ENCODE measurements at regions not wholly inside any gene's neighbourhood (a gene's known extent, or its start where the extent isn't known, plus 50 kb on each side); places are given as distances from the start of the nearest gene placed in this dataset.

GRCh38 chr1:182293119-182293589, 98.4 kb downstream of the GLUL start:
- DNase-seq (ENCODE audit: low read depth): no peak

GRCh38 chr1:182292193-182292741, 99.3 kb downstream of the GLUL start:
- no peak for DNase-seq (ENCODE audit: low read depth)

- DNase-seq (ENCODE audit: low read depth): no peak
Measured at GRCh38 chr1:182291584-182292192, 99.9 kb downstream of the GLUL start.

GRCh38 chr1:182288749-182289604, 102.6 kb downstream of the GLUL start:
- DNase-seq (ENCODE audit: low read depth): no peak

- no peak for DNase-seq (ENCODE audit: low read depth)
Measured at GRCh38 chr1:182286761-182287160, 104.8 kb downstream of the GLUL start.

GRCh38 chr1:182283746-182284544, 107.6 kb downstream of the GLUL start:
- DNase-seq (ENCODE audit: low read depth): no peak

GRCh38 chr1:182281541-182281940, 110.0 kb downstream of the GLUL start:
- DNase-seq (ENCODE audit: low read depth): no peak

- no peak for DNase-seq (ENCODE audit: low read depth)
Measured at GRCh38 chr1:182280504-182280900, 111.1 kb downstream of the GLUL start.

- no peak for DNase-seq (ENCODE audit: low read depth)
Measured at GRCh38 chr1:182279724-182280503, 111.7 kb downstream of the GLUL start.

- no peak for DNase-seq (ENCODE audit: low read depth)
Measured at GRCh38 chr1:182279302-182279701, 112.3 kb downstream of the GLUL start.

- no peak for DNase-seq (ENCODE audit: low read depth)
Measured at GRCh38 chr1:182278144-182279054, 113.2 kb downstream of the GLUL start.

GRCh38 chr1:182275271-182275670, 116.3 kb downstream of the GLUL start:
- DNase-seq (ENCODE audit: low read depth): no peak

- no peak for DNase-seq (ENCODE audit: low read depth)
Measured at GRCh38 chr1:182274618-182275017, 117.0 kb downstream of the GLUL start.

- DNase-seq (ENCODE audit: low read depth): no peak
Measured at GRCh38 chr1:182270731-182271130, 120.9 kb downstream of the GLUL start.

- DNase-seq (ENCODE audit: low read depth): no peak
Measured at GRCh38 chr1:182269097-182269496, 122.5 kb downstream of the GLUL start.

- no peak for DNase-seq (ENCODE audit: low read depth)
Measured at GRCh38 chr1:182268669-182269068, 122.9 kb downstream of the GLUL start.

GRCh38 chr1:182264185-182264584, 127.4 kb downstream of the GLUL start:
- DNase-seq (ENCODE audit: low read depth): no peak

GRCh38 chr1:182263706-182264105, 127.9 kb downstream of the GLUL start:
- DNase-seq (ENCODE audit: low read depth): no peak

- no peak for DNase-seq (ENCODE audit: low read depth)
Measured at GRCh38 chr1:182262425-182262824, 129.2 kb downstream of the GLUL start.

GRCh38 chr1:182261655-182262054, 129.9 kb downstream of the GLUL start:
- no peak for DNase-seq (ENCODE audit: low read depth)

All from stimulated activated CD8-positive, alpha-beta memory T cell treated with anti-CD3 and anti-CD28 coated beads, Interleukin-15, amount 100 ng/mL, for 1 hour (primary cell).